ENCODE measurements at regions not wholly inside any gene's neighbourhood (a gene's known extent, or its start where the extent isn't known, plus 50 kb on each side); places are given as distances from the start of the nearest gene placed in this dataset.

GRCh38 chr15:58285212-58285920, 146.4 kb upstream of the LIPC start:
- TF ChIP-seq E2F5 (CRISPR knock-in tag; conservative IDR thresholded peaks at IDR 0.05) (no peak), EZH2 (conservative IDR thresholded peaks at IDR 0.05; ENCODE audit: low read depth, low read length) (no peak), ZNF629 (CRISPR knock-in tag; conservative IDR thresholded peaks at IDR 0.05) (no peak), CHCHD3 (CRISPR knock-in tag; IDR thresholded peaks at IDR 0.05) (no peak), ATF1 (CRISPR knock-in tag; IDR thresholded peaks at IDR 0.05) (no peak), SAP130 (CRISPR knock-in tag; IDR thresholded peaks at IDR 0.05; ENCODE audit: low read depth) (no peak), JUND (CRISPR knock-in tag; IDR thresholded peaks at IDR 0.05) (no peak; the same call in 1 of the 2 replicates), POLR2A (IDR thresholded peaks at IDR 0.05; ENCODE audit: insufficient read depth in 1 of 2, low read depth in 2 of 2, low read length in 2 of 2) (no peak)
